ENCODE measurements at regions not wholly inside any gene's neighbourhood (a gene's known extent, or its start where the extent isn't known, plus 50 kb on each side); places are given as distances from the start of the nearest gene placed in this dataset.

GRCh38 chr6:119726086-119726485 lies 376.5 kb upstream of the MAN1A1 start:
- no peak for ATAC-seq
- no peak overlapping the region for H3K27ac ChIP-seq
- 84 to 93% methylated on average over 4 of the region's 4 CpGs for WGBS, 2 donors
- no peaks in the 10 kb centered on the region for H3K9me3 ChIP-seq
- no peaks in the 10 kb centered on the region for H3K36me3 ChIP-seq (replicated peaks in 1 of 2; ENCODE audit: insufficient read depth in 1 of 2, low read depth in 2 of 2)
- no peak for TF ChIP-seq CTCF (IDR thresholded peaks at IDR 0.05)
- TF ChIP-seq POLR2A (IDR thresholded peaks at IDR 0.05): no peak
- no peak overlapping the region for H3K4me3 ChIP-seq
- peaks cover 9% of the 10 kb centered on the region for H3K4me1 ChIP-seq
- intact Hi-C loops (cut with DNase I): no loop called here
- H3K27me3 ChIP-seq: no peaks in the 10 kb centered on the region
- no peak for DNase-seq

GRCh38 chr6:119720160-119720559 lies 370.6 kb upstream of the MAN1A1 start:
- Histone ChIP-seq H3K4me1 (no peaks in the 10 kb centered on the region), H3K4me3 (no peak overlapping the region), H3K27me3 (no peaks in the 10 kb centered on the region), H3K27ac (no peak overlapping the region), H3K9me3 (no peaks in the 10 kb centered on the region), H3K36me3 (replicated peaks in 1 of 2; ENCODE audit: insufficient read depth in 1 of 2, low read depth in 2 of 2) (no peaks in the 10 kb centered on the region)
- no peak for ATAC-seq
- DNase-seq: no peak
- intact Hi-C loops (cut with DNase I): no loop called here
- WGBS, 2 donors: 95 to 100% methylated on average over 2 of the region's 2 CpGs
- TF ChIP-seq CTCF (IDR thresholded peaks at IDR 0.05) (no peak), POLR2A (IDR thresholded peaks at IDR 0.05) (no peak)

DNA sequence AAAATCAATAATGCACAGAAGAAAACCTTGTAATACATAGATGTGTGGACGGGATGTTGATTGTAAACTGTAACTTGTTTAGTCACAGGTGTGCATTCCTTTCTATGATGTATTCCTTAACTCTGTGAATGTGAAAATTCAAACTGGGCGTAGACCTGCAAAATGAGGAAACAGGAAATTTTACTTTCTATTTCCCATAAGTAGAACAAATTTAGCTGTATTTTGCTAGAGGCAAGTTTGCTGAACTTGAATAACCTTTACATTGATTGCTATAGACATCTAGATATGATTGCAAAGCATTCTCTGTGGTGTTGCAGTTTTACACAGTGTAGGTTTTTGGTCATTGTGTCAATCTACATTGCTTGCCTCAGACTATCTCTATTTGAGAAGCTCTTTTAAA lies 368.4 kb upstream of the MAN1A1 start:
- Histone ChIP-seq H3K36me3 (replicated peaks in 1 of 2; ENCODE audit: insufficient read depth in 1 of 2, low read depth in 2 of 2) (no peaks in the 10 kb centered on the region), H3K27ac (no peak overlapping the region), H3K9me3 (no peaks in the 10 kb centered on the region), H3K4me1 (no peaks in the 10 kb centered on the region), H3K27me3 (no peaks in the 10 kb centered on the region), H3K4me3 (no peak overlapping the region)
- WGBS, 2 donors: 54 to 66% methylated on average over 2 of the region's 2 CpGs
- DNase-seq: no peak
- ATAC-seq: no peak
- intact Hi-C loops (cut with DNase I): no loop called here
- TF ChIP-seq POLR2A (IDR thresholded peaks at IDR 0.05): no peak
- no peak for TF ChIP-seq CTCF (IDR thresholded peaks at IDR 0.05)

GRCh38 chr6:119716668-119717270 lies 367.2 kb upstream of the MAN1A1 start:
- no peak for ATAC-seq
- 83 to 95% methylated on average over 2 of the region's 2 CpGs for WGBS, 2 donors
- Histone ChIP-seq H3K27ac (no peak overlapping the region), H3K4me1 (no peaks in the 10 kb centered on the region), H3K9me3 (no peaks in the 10 kb centered on the region), H3K4me3 (no peak overlapping the region), H3K36me3 (replicated peaks in 1 of 2; ENCODE audit: insufficient read depth in 1 of 2, low read depth in 2 of 2) (no peaks in the 10 kb centered on the region), H3K27me3 (no peaks in the 10 kb centered on the region)
- no peak for TF ChIP-seq CTCF (IDR thresholded peaks at IDR 0.05)
- no peak for TF ChIP-seq POLR2A (IDR thresholded peaks at IDR 0.05)
- intact Hi-C loops (cut with DNase I): no loop called here
- DNase-seq: no peak

DNA sequence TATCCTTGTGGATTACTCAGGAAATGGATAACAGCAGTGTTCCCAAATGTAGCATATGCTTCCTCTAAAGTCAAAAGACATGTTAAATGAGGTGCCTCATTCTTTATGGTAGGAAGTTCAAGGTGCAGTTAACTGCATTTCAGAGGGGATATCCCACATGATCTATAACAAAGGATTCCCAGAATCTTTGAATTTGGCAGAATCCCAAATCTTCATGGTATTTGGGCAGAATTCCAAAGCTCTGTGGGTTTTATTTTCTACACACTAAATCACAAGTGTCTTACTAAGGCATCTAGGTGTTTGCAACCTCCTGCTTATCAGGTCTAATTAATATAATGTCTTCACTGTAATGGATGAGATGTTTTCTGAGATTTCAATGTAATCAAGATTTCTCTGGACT lies 364.3 kb upstream of the MAN1A1 start:
- TF ChIP-seq CTCF (IDR thresholded peaks at IDR 0.05) (no peak), POLR2A (IDR thresholded peaks at IDR 0.05) (no peak)
- Histone ChIP-seq H3K4me1 (no peaks in the 10 kb centered on the region), H3K27ac (no peak overlapping the region), H3K9me3 (no peaks in the 10 kb centered on the region), H3K4me3 (no peak overlapping the region), H3K27me3 (no peaks in the 10 kb centered on the region), H3K36me3 (replicated peaks in 1 of 2; ENCODE audit: insufficient read depth in 1 of 2, low read depth in 2 of 2) (no peaks in the 10 kb centered on the region)
- no peak for DNase-seq
- intact Hi-C loops (cut with DNase I): no loop called here
- ATAC-seq: no peak

All from body of pancreas (tissue), 4 donors.